ENCODE measurements at regions not wholly inside any gene's neighbourhood (a gene's known extent, or its start where the extent isn't known, plus 50 kb on each side); places are given as distances from the start of the nearest gene placed in this dataset.

GRCh38 chr14:49946320-49947141 is 53.6 kb downstream of the ARF6 start:
- DNase-seq = no peak
- Histone ChIP-seq H3K36me3 (replicated peaks; ENCODE audit: control insufficient read depth, insufficient read depth, low read length) (no peaks in the 10 kb centered on the region), H3K27me3 (ENCODE audit: control insufficient read depth, insufficient read depth, low read length) (no peaks in the 10 kb centered on the region), H3K4me3 (ENCODE audit: insufficient read depth, low read depth, low read length) (no peak overlapping the region)

DNA sequence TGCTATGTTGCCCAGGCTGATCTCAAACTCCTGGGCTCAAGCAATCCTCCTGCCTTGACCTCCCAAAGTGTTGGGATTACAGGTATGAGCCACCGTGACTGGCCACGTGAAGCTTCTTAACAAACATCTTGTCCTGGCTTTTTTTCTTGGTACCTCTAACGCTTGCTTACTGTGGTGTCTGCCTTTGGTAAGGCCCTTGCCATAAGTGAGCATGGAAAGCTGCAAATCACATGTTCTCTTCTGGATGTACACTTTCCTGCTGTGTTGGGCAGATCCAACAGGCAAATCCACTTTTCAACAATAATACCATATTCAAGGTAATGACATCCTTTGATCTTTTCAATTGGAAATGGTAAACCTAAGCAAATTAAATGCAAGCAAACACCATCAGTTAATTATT is 54.6 kb downstream of the ARF6 start:
- Histone ChIP-seq H3K27me3 (ENCODE audit: control insufficient read depth, insufficient read depth, low read length) (no peaks in the 10 kb centered on the region), H3K4me3 (ENCODE audit: insufficient read depth, low read depth, low read length) (no peak overlapping the region), H3K36me3 (replicated peaks; ENCODE audit: control insufficient read depth, insufficient read depth, low read length) (no peaks in the 10 kb centered on the region)
- DNase-seq = no peak

DNA sequence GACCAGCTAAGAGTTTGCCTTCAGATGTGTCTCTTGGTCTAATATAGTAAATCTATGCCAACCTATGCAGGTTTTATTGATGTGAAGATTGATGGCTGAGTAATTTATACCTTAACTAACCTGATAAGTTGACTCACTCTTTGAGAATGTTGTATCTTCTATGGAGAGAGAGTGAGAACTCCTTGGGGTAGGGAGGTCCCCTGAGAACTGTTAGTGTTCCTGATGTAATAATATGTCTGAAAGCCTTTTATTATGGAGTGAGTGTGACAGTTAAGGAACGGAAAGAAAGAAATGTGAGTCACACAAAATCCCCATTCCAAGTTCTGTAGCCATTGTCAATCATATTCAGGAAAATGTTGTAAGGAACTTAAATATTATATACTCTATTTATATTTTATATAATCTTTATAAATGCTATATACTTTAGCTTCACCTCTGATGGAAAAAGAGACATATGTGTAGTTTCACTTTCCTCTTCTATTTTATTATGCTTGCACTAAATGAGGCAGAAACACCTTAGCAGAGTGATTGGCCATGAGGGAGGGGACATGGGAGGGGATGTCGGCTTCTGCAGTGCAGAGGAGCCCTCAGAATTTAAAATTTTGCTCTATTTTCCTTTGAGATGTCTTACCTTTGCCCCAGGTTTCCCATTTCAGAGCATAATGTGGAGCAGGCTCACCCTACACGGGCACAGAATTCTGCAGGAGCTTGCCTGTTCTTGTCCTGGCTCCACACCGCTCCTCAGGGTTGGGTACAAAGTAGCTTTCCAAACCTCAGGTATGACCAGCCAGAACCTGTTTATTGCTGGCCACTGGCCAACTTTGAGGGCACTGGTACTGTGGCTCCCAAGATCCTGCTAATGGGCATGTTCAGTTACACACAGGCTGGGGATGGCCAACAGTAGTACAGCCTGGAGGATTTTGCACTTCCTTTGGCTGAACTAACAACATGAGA is 57.7 kb downstream of the ARF6 start:
- Histone ChIP-seq H3K4me3 (ENCODE audit: insufficient read depth, low read depth, low read length) (no peak overlapping the region), H3K36me3 (replicated peaks; ENCODE audit: control insufficient read depth, insufficient read depth, low read length) (no peaks in the 10 kb centered on the region), H3K27me3 (ENCODE audit: control insufficient read depth, insufficient read depth, low read length) (no peaks in the 10 kb centered on the region)
- DNase-seq = no peak

DNA sequence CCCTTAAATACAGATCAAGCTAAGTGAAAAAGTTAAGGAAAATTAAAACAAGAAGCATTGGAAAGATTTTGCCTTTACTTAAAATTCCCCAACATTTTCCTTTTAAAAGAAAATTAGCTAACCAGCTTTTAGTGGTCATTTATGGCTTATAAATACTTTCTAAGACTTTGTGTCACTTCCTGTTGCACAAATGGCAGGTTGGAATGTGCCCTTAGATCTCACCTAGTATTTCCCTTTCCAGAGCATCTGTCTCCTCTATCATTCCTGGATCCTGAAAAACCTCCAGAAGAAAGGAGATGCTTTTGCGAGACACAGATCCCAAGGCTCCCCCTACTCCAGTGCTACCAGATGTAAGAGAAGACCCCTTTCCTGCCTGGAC is 58.3 kb downstream of the ARF6 start:
- Histone ChIP-seq H3K4me3 (ENCODE audit: insufficient read depth, low read depth, low read length) (no peak overlapping the region), H3K36me3 (replicated peaks; ENCODE audit: control insufficient read depth, insufficient read depth, low read length) (no peaks in the 10 kb centered on the region), H3K27me3 (ENCODE audit: control insufficient read depth, insufficient read depth, low read length) (no peaks in the 10 kb centered on the region)
- DNase-seq = no peak

GRCh38 chr14:49951691-49952345 is 58.9 kb downstream of the ARF6 start:
- Histone ChIP-seq H3K4me3 (ENCODE audit: insufficient read depth, low read depth, low read length) (no peak overlapping the region), H3K36me3 (replicated peaks; ENCODE audit: control insufficient read depth, insufficient read depth, low read length) (no peaks in the 10 kb centered on the region), H3K27me3 (ENCODE audit: control insufficient read depth, insufficient read depth, low read length) (no peaks in the 10 kb centered on the region)
- DNase-seq = no peak

GRCh38 chr14:49953196-49953595 is 60.3 kb downstream of the ARF6 start:
- no peak for DNase-seq
- no peaks in the 10 kb centered on the region for H3K27me3 ChIP-seq (ENCODE audit: control insufficient read depth, insufficient read depth, low read length)
- H3K4me3 ChIP-seq (ENCODE audit: insufficient read depth, low read depth, low read length) = no peak overlapping the region
- no peaks in the 10 kb centered on the region for H3K36me3 ChIP-seq (replicated peaks; ENCODE audit: control insufficient read depth, insufficient read depth, low read length)

GRCh38 chr14:49954171-49954631 is 61.3 kb downstream of the ARF6 start:
- no peaks in the 10 kb centered on the region for H3K27me3 ChIP-seq (ENCODE audit: control insufficient read depth, insufficient read depth, low read length)
- H3K4me3 ChIP-seq (ENCODE audit: insufficient read depth, low read depth, low read length) = no peak overlapping the region
- no peak for DNase-seq
- no peaks in the 10 kb centered on the region for H3K36me3 ChIP-seq (replicated peaks; ENCODE audit: control insufficient read depth, insufficient read depth, low read length)

- Histone ChIP-seq H3K27me3 (ENCODE audit: control insufficient read depth, insufficient read depth, low read length) (no peaks in the 10 kb centered on the region), H3K36me3 (replicated peaks; ENCODE audit: control insufficient read depth, insufficient read depth, low read length) (no peaks in the 10 kb centered on the region), H3K4me3 (ENCODE audit: insufficient read depth, low read depth, low read length) (no peak overlapping the region)
- DNase-seq = no peak
These were observed 62.1 kb downstream of the ARF6 start for GRCh38 chr14:49955024-49955423.

DNA sequence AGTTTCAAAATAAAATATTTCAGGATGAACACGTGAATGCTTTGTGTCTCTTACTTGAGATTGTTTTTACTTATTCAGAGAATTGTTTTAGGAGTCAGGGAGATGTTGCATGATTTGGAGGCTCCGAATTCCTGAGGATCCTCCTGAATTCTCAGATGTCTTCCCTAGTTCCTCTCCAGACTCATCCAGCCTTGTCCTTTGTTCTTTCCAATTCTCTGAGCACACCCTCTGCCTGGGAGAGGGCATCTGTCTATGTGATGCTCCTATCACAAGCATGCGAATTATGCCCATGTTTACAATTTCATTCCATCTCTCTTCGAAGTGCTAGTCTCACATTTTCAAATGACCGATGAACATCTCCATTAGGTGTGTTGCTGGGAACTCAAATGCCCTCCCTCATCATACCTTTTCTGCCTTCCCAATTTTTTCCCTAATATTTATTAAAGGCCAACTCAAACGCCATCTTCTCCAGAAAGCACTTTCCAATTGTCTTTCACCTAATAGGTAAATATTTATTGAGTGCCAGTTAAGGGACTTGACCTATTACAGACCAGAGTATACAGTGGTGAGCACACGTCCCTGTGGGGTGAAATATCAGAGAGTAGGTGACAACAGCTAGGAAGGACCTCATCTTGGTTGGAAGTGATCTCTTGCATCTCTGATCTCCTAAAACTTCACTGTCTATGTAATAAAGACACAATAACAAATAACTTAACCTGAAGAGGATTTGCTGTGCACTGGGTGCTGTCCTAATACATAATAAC is 64.4 kb downstream of the ARF6 start:
- H3K4me3 ChIP-seq (ENCODE audit: insufficient read depth, low read depth, low read length) = no peak overlapping the region
- DNase-seq = no peak
- no peaks in the 10 kb centered on the region for H3K36me3 ChIP-seq (replicated peaks; ENCODE audit: control insufficient read depth, insufficient read depth, low read length)
- H3K27me3 ChIP-seq (ENCODE audit: control insufficient read depth, insufficient read depth, low read length) = no peaks in the 10 kb centered on the region

DNA sequence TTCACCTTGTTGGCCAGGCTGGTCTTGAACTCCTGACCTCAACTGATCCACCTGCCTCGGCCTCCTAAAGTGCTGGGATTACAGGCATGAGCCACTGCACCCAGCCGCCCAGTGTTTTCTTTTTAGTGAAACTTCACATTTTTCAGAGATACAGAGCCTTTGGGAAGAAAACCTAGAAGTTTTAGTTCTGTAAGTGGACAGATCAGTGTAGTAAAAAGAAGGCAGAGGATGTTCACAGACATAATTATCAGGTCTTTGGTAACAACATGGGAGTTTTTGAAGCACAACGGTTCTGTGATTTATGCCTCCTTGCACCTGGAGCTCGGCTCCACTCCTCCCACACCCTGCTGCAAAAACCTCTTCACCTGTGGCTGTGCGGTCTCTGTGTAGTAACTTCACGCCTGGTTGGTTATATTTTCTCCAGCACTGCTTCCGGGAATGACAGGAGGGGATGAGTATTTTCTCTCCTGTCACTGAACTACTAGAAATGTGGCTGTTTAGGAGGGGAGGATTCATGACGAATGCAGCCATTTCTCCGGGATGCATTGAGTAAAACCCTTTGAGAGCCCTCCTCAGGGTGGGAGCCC is 67.0 kb downstream of the ARF6 start:
- Histone ChIP-seq H3K36me3 (replicated peaks; ENCODE audit: control insufficient read depth, insufficient read depth, low read length) (no peaks in the 10 kb centered on the region), H3K27me3 (ENCODE audit: control insufficient read depth, insufficient read depth, low read length) (no peaks in the 10 kb centered on the region), H3K4me3 (ENCODE audit: insufficient read depth, low read depth, low read length) (no peak overlapping the region)
- DNase-seq = no peak

GRCh38 chr14:49960453-49960852 is 67.6 kb downstream of the ARF6 start:
- no peak overlapping the region for H3K4me3 ChIP-seq (ENCODE audit: insufficient read depth, low read depth, low read length)
- H3K27me3 ChIP-seq (ENCODE audit: control insufficient read depth, insufficient read depth, low read length) = no peaks in the 10 kb centered on the region
- no peak for DNase-seq
- H3K36me3 ChIP-seq (replicated peaks; ENCODE audit: control insufficient read depth, insufficient read depth, low read length) = no peaks in the 10 kb centered on the region

GRCh38 chr14:49961270-49962222 is 68.7 kb downstream of the ARF6 start:
- Histone ChIP-seq H3K36me3 (replicated peaks; ENCODE audit: control insufficient read depth, insufficient read depth, low read length) (no peaks in the 10 kb centered on the region), H3K4me3 (ENCODE audit: insufficient read depth, low read depth, low read length) (no peak overlapping the region), H3K27me3 (ENCODE audit: control insufficient read depth, insufficient read depth, low read length) (no peaks in the 10 kb centered on the region)
- DNase-seq = no peak

GRCh38 chr14:49962621-49963020 is 69.7 kb downstream of the ARF6 start:
- H3K27me3 ChIP-seq (ENCODE audit: control insufficient read depth, insufficient read depth, low read length) = no peaks in the 10 kb centered on the region

More at GRCh38 chr14:49962621-49963020, 69.7 kb downstream of the ARF6 start:
- no peaks in the 10 kb centered on the region for H3K36me3 ChIP-seq (replicated peaks; ENCODE audit: control insufficient read depth, insufficient read depth, low read length)
- no peak overlapping the region for H3K4me3 ChIP-seq (ENCODE audit: insufficient read depth, low read depth, low read length)
- DNase-seq = no peak
